ENCODE measurements at regions not wholly inside any gene's neighbourhood (a gene's known extent, or its start where the extent isn't known, plus 50 kb on each side); places are given as distances from the start of the nearest gene placed in this dataset.

GRCh38 chrX:132568291-132568690, 79.5 kb upstream of the MBNL3 start:
- no peak for DNase-seq (ENCODE audit: low read depth)

DNA sequence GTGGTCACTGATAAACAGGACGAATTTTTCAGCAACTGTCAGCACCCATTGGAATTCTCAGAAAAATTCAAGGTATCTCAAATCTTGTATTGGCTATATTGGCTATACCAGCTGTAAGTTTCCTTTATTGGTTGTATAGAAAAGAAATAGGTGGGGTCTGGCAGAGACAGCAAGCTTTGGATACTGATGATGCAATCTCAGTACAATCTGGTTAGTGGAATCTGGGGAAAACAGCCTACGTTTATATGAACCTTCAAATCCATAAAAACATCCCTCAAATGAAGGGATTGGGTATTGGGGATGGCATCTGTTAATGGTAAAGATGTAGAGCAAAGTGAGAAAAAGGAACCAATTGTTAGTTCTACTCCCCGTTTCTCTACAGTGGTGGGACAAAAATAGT, 76.4 kb upstream of the MBNL3 start:
- no peak for DNase-seq (ENCODE audit: low read depth)

GRCh38 chrX:132563976-132564375, 75.1 kb upstream of the MBNL3 start:
- peak; percentile 8 for DNase-seq (ENCODE audit: low read depth)

DNA sequence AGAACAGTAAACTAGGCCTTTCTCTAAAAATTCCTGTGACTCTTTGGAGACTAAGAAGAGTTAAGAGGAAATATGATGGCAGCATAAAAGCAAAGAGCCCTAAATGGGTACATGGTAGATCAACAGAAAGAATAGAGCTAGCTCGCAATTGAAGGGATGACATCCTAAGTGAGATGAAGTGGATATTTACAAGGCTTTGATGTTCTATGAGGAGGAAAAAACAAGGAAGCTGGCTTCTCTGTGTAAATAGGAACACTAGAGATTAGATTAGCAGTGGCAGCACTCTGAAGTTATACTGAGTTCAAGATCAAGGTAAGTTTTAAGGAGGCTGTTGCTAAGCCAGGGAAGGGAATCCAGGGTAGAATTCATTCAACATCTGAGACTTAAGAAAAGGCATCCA, 73.1 kb upstream of the MBNL3 start:
- DNase-seq (ENCODE audit: low read depth) = no peak

DNA sequence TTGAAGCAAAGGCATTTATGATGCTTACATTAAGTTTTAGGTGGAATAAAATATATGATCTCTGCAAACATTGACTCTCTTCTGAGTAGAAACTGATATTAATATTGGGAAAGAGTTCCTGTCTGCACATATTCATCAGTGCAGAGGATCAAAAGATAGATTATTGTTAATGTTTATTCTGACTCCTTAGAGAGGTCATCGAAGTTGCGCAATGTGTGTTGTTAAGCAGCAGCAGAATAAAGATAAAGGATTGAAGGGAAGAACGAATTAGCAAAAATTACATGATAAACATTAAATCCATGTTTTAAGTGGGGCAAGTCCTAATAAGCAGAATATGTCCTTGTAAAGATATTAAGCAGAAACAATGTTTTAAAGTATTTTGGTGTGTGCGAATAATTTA, 72.6 kb upstream of the MBNL3 start:
- no peak for DNase-seq (ENCODE audit: low read depth)

GRCh38 chrX:132559101-132559500, 70.3 kb upstream of the MBNL3 start:
- no peak for DNase-seq (ENCODE audit: low read depth)

GRCh38 chrX:132539611-132540010, 50.8 kb upstream of the MBNL3 start:
- DNase-seq (ENCODE audit: low read depth) = no peak

All from HS-5 (cell line).